HCT116 (cell line): ENCODE measurements at regions not wholly inside any gene's neighbourhood (a gene's known extent, or its start where the extent isn't known, plus 50 kb on each side); places are given as distances from the start of the nearest gene placed in this dataset.

ENCODE experiments used
- ATAC-seq: fragments of 200-7000 bp; cut with Tn5 transposase; 2 replicates; pipeline ENCODE4 v1.9.1; 2020; ENCODE audit warnings: mild to moderate bottlenecking, moderate library complexity
- BruUV-seq: library from RNA; stranded (reverse); fragments of 400-500 nt; replicated peaks from 2 replicates; lab custom pipeline; 2021; lab: Mats Ljungman, UMichigan
- CTCF ChIA-PET: fragments of 300-600 bp; sonication (Branson Sonifier 250); formaldehyde crosslinking; loops from one replicate; lab custom pipeline; 2021; ENCODE audit warnings: antibody characterized with exemption; lab: Charles Lee
- POLR2A ChIA-PET: fragments of 300-600, 350-600 bp; sonication (Branson Sonifier 250); formaldehyde crosslinking; loops from one replicate; lab custom pipeline; 2021; ENCODE audit warnings: antibody characterized with exemption; lab: Charles Lee
- RAD21 ChIA-PET, 2 experiments: fragments of 300-600 bp; sonication (Branson Sonifier 250); formaldehyde crosslinking; loops; one replicate each; lab custom pipeline; 2023; ENCODE audit warnings: low total read pairs in 2 of 2; ENCODE audit not compliant: uncharacterized antibody in 2 of 2, unreplicated experiment in 2 of 2, low non-redundant PET in 1 of 2; lab: Charles Lee
- DNase-seq: peaks from one replicate; pipeline ENCODE4 v3.0.0-alpha.2; 2010; ENCODE audit warnings: low read depth, low spot score
- H2AFZ ChIP-seq: fragments of 200-600 bp; shearing (Covaris generic), sonication (generic); 2 replicates; pipeline ENCODE4 v1.6.1; 2017; ENCODE audit warnings: low read depth, mixed run types, mixed read lengths, antibody characterized with exemption, low read length; ENCODE audit not compliant: poor library complexity, severe bottlenecking
- H3K27ac ChIP-seq: 2 replicates; pipeline ENCODE4 v1.5.1; 2012; ENCODE audit warnings: low read depth, low read length
- H3K27me3 ChIP-seq: fragments of 200-600 bp; sonication (generic); 2 replicates; pipeline ENCODE4 v1.6.1; 2016; ENCODE audit warnings: mixed run types, low read length, mixed read lengths; ENCODE audit not compliant: insufficient read depth
- H3K36me3 ChIP-seq, 2 experiments: fragments of 200-500 bp in 1 of 2; fragments of 200-600 bp in 1 of 2; sonication (Bioruptor generic) in 1 of 2; sonication (generic) in 1 of 2; 2 replicates each; pipeline versions ENCODE4 v1.5.1 to v1.6.1; 2014 to 2016; ENCODE audit warnings: low read length in 2 of 2, inconsistent platforms in 1 of 2, mixed read lengths in 1 of 2, mixed run types in 1 of 2; ENCODE audit not compliant: insufficient read depth in 2 of 2, control insufficient read depth in 1 of 2
- H3K4me1 ChIP-seq, 2 experiments: fragments of 200-600 bp in 1 of 2; sonication (generic) in 1 of 2; 2 replicates each; pipeline versions ENCODE4 v1.5.1 to v1.6.1; 2012 to 2017; ENCODE audit warnings: low read length in 2 of 2, inconsistent platforms in 1 of 2, mild to moderate bottlenecking in 1 of 2, mixed read lengths in 1 of 2, mixed run types in 1 of 2, moderate library complexity in 1 of 2; ENCODE audit not compliant: insufficient read depth in 2 of 2, control insufficient read depth in 1 of 2
- H3K4me2 ChIP-seq: fragments of 200-600 bp; sonication (generic); 2 replicates; pipeline ENCODE4 v1.6.1; 2017; ENCODE audit warnings: mixed run types, low read length, mixed read lengths
- H3K4me3 ChIP-seq, 2 experiments: fragments of 200-600 bp in 1 of 2; sonication (generic) in 1 of 2; replicated peaks in 1 of 2; 2 replicates each; pipeline ENCODE4 v1.5.1; 2011 to 2016; ENCODE audit warnings: low read length in 2 of 2, control low read depth in 1 of 2, low read depth in 1 of 2, mild to moderate bottlenecking in 1 of 2, mixed read lengths in 1 of 2, mixed run types in 1 of 2
- H3K79me2 ChIP-seq: fragments of 200-600 bp; sonication (generic); 2 replicates; pipeline ENCODE4 v1.6.1; 2017; ENCODE audit warnings: mild to moderate bottlenecking, mixed run types, low read length, moderate library complexity, mixed read lengths; ENCODE audit not compliant: insufficient read depth
- H3K9ac ChIP-seq: fragments of 200-600 bp; sonication (generic); 2 replicates; pipeline ENCODE4 v1.6.1; 2016; ENCODE audit warnings: low read length, mixed read lengths
- H3K9me2 ChIP-seq: fragments of 200-600 bp; sonication (generic), shearing (Covaris generic); 2 replicates; pipeline ENCODE4 v1.6.1; 2017; ENCODE audit warnings: mixed run types, mild to moderate bottlenecking, moderate library complexity; ENCODE audit not compliant: insufficient read depth
- H3K9me3 ChIP-seq, 2 experiments: fragments of 200-500 bp in 1 of 2; fragments of 200-600 bp in 1 of 2; sonication (Bioruptor generic) in 1 of 2; sonication (generic) in 1 of 2; 2 replicates each; pipeline ENCODE4 v1.6.1; 2014 to 2017; ENCODE audit warnings: low read length in 2 of 2, mixed read lengths in 2 of 2, inconsistent platforms in 1 of 2, low read depth in 1 of 2, mild to moderate bottlenecking in 1 of 2, mixed run types in 1 of 2, moderate library complexity in 1 of 2; ENCODE audit not compliant: control insufficient read depth in 1 of 2, insufficient read depth in 1 of 2
- H4K20me1 ChIP-seq: fragments of 200-600 bp; sonication (generic), shearing (Covaris generic); 2 replicates; pipeline ENCODE4 v1.6.1; 2017; ENCODE audit warnings: mixed run types, mild to moderate bottlenecking, moderate library complexity; ENCODE audit not compliant: insufficient read depth
- REST ChIP-seq: IDR thresholded peaks from 2 replicates; pipeline ENCODE4 v1.6.1; 2012; ENCODE audit warnings: low read depth
- TCF7L2 ChIP-seq: IDR thresholded peaks from 2 replicates; pipeline ENCODE4 v1.7.0; 2011; ENCODE audit warnings: borderline replicate concordance, inconsistent platforms; ENCODE audit not compliant: insufficient read depth, insufficient read length; ENCODE audit errors: extremely low read depth
- YY1 ChIP-seq: IDR thresholded peaks from 2 replicates; pipeline ENCODE4 v1.6.1; 2011; ENCODE audit warnings: low read length, low read depth, moderate library complexity, mild to moderate bottlenecking; ENCODE audit not compliant: insufficient replicate concordance; ENCODE audit errors: extremely low read depth
- intact Hi-C: fragments of 100-400 bp; cut with micrococcal nuclease; formaldehyde crosslinking; loops from 2 replicates; pipeline ENCODE4 v1.10.0; 2022
- TF ChIP-seq, protein P1 (sequence below): IDR thresholded peaks from 2 replicates; pipeline ENCODE4 v1.6.1; 2012
- TF ChIP-seq, protein P2 (sequence below): IDR thresholded peaks from 2 replicates; pipeline ENCODE4 v1.6.1; 2012

DNA sequence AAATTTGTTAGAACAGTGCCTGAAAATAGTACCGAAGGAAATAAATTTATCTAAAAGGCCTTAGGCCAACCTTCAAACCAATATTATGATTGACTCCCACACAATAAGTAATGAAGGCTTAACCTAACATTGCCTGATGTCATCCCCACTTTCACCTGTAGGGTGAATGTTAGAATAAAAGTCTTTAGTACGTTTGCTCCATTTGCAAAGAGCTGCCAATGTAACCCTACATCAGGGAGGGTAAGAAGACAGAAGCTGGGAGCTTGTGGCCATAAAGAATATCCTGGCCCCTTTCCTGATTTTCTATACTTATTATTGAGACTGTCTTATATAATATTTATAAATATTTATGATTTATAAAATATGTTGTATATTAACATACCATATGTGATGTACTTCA lies 661.8 kb upstream of the CXADR start (continued):
- TF ChIP-seq REST (no peak), TCF7L2 (no peak), YY1 (no peak)
- TF ChIP-seq, protein P1, sequence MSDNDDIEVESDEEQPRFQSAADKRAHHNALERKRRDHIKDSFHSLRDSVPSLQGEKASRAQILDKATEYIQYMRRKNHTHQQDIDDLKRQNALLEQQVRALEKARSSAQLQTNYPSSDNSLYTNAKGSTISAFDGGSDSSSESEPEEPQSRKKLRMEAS, result no peak

GRCh38 chr21:16855164-16855667 lies 657.6 kb upstream of the CXADR start:
- ATAC-seq, result no peak
- intact Hi-C loops, result no loop called here
- RAD21 ChIA-PET, result no interaction called here

More at GRCh38 chr21:16855164-16855667, 657.6 kb upstream of the CXADR start:
- Histone ChIP-seq H3K27me3 (no peaks in the 10 kb centered on the region), H3K27ac (no peak overlapping the region), H3K36me3 (no peaks in the 10 kb centered on the region), H3K9me2 (no peaks in the 10 kb centered on the region), H3K79me2 (no peaks in the 10 kb centered on the region), H3K4me1 (no peaks in the 10 kb centered on the region), H3K9ac (no peak overlapping the region), H4K20me1 (no peaks in the 10 kb centered on the region), H3K4me2 (no peak overlapping the region), H2AFZ (no peak overlapping the region), H3K9me3 (peaks cover 12 to 20% of the 10 kb centered on the region in 2 experiments), H3K4me3 (no peak overlapping the region)
- no peak for DNase-seq
- ChIA-PET CTCF (no interaction called here), POLR2A (no interaction called here)
- BruUV-seq, result no TSS peak
- TF ChIP-seq, protein P2, sequence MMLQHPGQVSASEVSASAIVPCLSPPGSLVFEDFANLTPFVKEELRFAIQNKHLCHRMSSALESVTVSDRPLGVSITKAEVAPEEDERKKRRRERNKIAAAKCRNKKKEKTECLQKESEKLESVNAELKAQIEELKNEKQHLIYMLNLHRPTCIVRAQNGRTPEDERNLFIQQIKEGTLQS, result no peak
